ENCODE measurements at regions not wholly inside any gene's neighbourhood (a gene's known extent, or its start where the extent isn't known, plus 50 kb on each side); places are given as distances from the start of the nearest gene placed in this dataset.
"Not testable (repeated sequence)": the region's sequence is repeated elsewhere in the genome, so short reads cannot be mapped to it uniquely, and the experiment has no call there.

- peak in 1 of 2 experiments; percentile 50 for DNase-seq (ENCODE audit: low read depth in 1 of 2, low spot score in 2 of 2)
Observed at GRCh38 chr5:152659470-152659869, 254.4 kb upstream of the NMUR2 start.

More at GRCh38 chr5:152659470-152659869, 254.4 kb upstream of the NMUR2 start:
- H4K20me1 ChIP-seq (replicated peaks in 1 of 2; ENCODE audit: control insufficient read depth in 1 of 2, insufficient read depth in 2 of 2, low read length in 2 of 2); H2BK20ac ChIP-seq (ENCODE audit: low read length); H3K23ac ChIP-seq (ENCODE audit: insufficient read length); H3K79me2 ChIP-seq (ENCODE audit: control insufficient read depth in 1 of 2, insufficient read depth in 2 of 2, low read length in 2 of 2); H2AFZ ChIP-seq (ENCODE audit: low read length); H2BK120ac ChIP-seq (replicated peaks; ENCODE audit: low read depth, low read length); H3K27me3 ChIP-seq (replicated peaks in 1 of 4; ENCODE audit: control insufficient read depth in 3 of 4, extremely low read depth in 1 of 4, insufficient read depth in 3 of 4, low read length in 3 of 4); H3K4me3 ChIP-seq (ENCODE audit: extremely low read depth in 1 of 4, insufficient read depth in 2 of 4, low read depth in 3 of 4, low read length in 4 of 4); H3K9me3 ChIP-seq (ENCODE audit: insufficient read depth in 2 of 2, low read depth in 1 of 2, low read length in 1 of 2); POLR2A ChIA-PET (ENCODE audit: partially characterized antibody); H3K14ac ChIP-seq (ENCODE audit: insufficient read length); H4K5ac ChIP-seq (ENCODE audit: insufficient read length, low read depth, low read length); FAIRE-seq; H2BK15ac ChIP-seq (ENCODE audit: low read length); H3K4me1 ChIP-seq (replicated peaks in 1 of 4; ENCODE audit: control insufficient read depth in 3 of 4, insufficient read depth in 4 of 4, low read length in 3 of 4); H3K56ac ChIP-seq (replicated peaks; ENCODE audit: insufficient read length, low read depth, low read length); H3K9ac ChIP-seq (replicated peaks in 1 of 4; ENCODE audit: extremely low read depth in 1 of 4, low read depth in 3 of 4, low read length in 3 of 4); H3K27ac ChIP-seq (ENCODE audit: low read depth, low read length); H2AK5ac ChIP-seq (ENCODE audit: low read depth, low read length); H3K36me3 ChIP-seq (ENCODE audit: control insufficient read depth in 2 of 4, insufficient read depth in 4 of 4, low read length in 3 of 4); H3K4ac ChIP-seq (replicated peaks; ENCODE audit: insufficient read length, low read depth, low read length); H3K79me1 ChIP-seq (ENCODE audit: low read depth, low read length); H4K91ac ChIP-seq (replicated peaks; ENCODE audit: insufficient read length, low read length); H3K23me2 ChIP-seq (ENCODE audit: low read depth, low read length): not testable (repeated sequence)
- Histone ChIP-seq H3K18ac (ENCODE audit: extremely low read depth, low read length) (peak overlapping the region; percentile 32), H3K4me2 (ENCODE audit: insufficient read depth in 1 of 2, low read depth in 2 of 2, low read length in 2 of 2) (peak overlapping the region in 1 of 2 experiments; percentile 35; a peak in 2 of 4 replicates), H2BK5ac (ENCODE audit: low read depth, low read length) (peak overlapping the region; percentile 66; the same call in 1 of the 2 replicates), H2BK12ac (ENCODE audit: low read depth, low read length) (0 out of 2 replicates have a peak overlapping the region, but pooled peaks have one; percentile 68), H4K8ac (ENCODE audit: extremely low read depth, insufficient read depth, low read length) (0 out of 2 replicates have a peak overlapping the region, but pooled peaks have one; percentile 51)
- 83% methylated on average over 15 of the region's 18 CpGs; no CpG with 5 or more reads in 1 of the 2 experiments for WGBS, 2 experiments (ENCODE audit: extremely low coverage in 1 of 2, insufficient coverage in 1 of 2, insufficient read length in 1 of 2, insufficient replicate concordance in 2 of 2, low coverage in 1 of 2, low lambda C conversion rate in 2 of 2, missing lambda C conversion rate in 1 of 2)
- CTCF ChIA-PET (ENCODE audit: partially characterized antibody) = interaction anchor here (1.1 to 1.6 kb wide), 2 partner anchors 97 to 158 kb away, joined by 3 to 4 read pairs; no protein-coding TSS in a partner anchor
